ENCODE measurements at regions not wholly inside any gene's neighbourhood (a gene's known extent, or its start where the extent isn't known, plus 50 kb on each side); places are given as distances from the start of the nearest gene placed in this dataset.

- TF ChIP-seq ZNF274 (IDR thresholded peaks at IDR 0.05; ENCODE audit: low read depth, low read length) (no peak), SUZ12 (IDR thresholded peaks at IDR 0.05; ENCODE audit: extremely low read depth, insufficient read depth, insufficient read length) (no peak), YY1 (IDR thresholded peaks at IDR 0.05; ENCODE audit: insufficient read depth, insufficient read length) (no peak)
Observed at GRCh38 chrX:114152801-114153200, 431.1 kb upstream of the HTR2C start.
